Bronchial epithelial cell (primary cell): ENCODE measurements at regions not wholly inside any gene's neighbourhood (a gene's known extent, or its start where the extent isn't known, plus 50 kb on each side); places are given as distances from the start of the nearest gene placed in this dataset.
A peak's percentile ranks its signal among the peaks of the same experiment; 100 is the strongest.

Experiments used
- DNase-seq: peaks from one replicate; pipeline ENCODE4 v3.0.0-alpha.2; 2010; ENCODE audit warnings: low read depth
- FAIRE-seq: peaks from 2 replicates; lab custom pipeline; 2011; peaks lifted over from hg19 to GRCh38; lab: Jason Lieb, UNC
- H3K27me3 ChIP-seq: 2 replicates; pipeline ENCODE4 v1.5.1; 2011; ENCODE audit warnings: low read length; ENCODE audit not compliant: control insufficient read depth, insufficient read depth
- H3K36me3 ChIP-seq: 2 replicates; pipeline ENCODE4 v1.5.1; 2011; ENCODE audit warnings: low read length; ENCODE audit not compliant: control insufficient read depth, insufficient read depth
- H3K4me3 ChIP-seq: 2 replicates; pipeline ENCODE4 v1.5.1; 2011; ENCODE audit warnings: mild to moderate bottlenecking, low read depth, low read length, control low read depth
- CTCF ChIP-seq: IDR thresholded peaks from 2 replicates; pipeline ENCODE4 v1.5.1; 2011; ENCODE audit warnings: mild to moderate bottlenecking, moderate library complexity, low read length, control low read depth, inconsistent platforms; ENCODE audit not compliant: insufficient read depth, severe bottlenecking

- no peaks in the 10 kb centered on the region for H3K27me3 ChIP-seq
- no peak for TF ChIP-seq CTCF
- DNase-seq (no peak), FAIRE-seq (no peak)
- no peak overlapping the region for H3K4me3 ChIP-seq
- H3K36me3 ChIP-seq, result no peaks in the 10 kb centered on the region
Measured at GRCh38 chr3:94292151-94292550, 229.3 kb downstream of the NSUN3 start.

DNA sequence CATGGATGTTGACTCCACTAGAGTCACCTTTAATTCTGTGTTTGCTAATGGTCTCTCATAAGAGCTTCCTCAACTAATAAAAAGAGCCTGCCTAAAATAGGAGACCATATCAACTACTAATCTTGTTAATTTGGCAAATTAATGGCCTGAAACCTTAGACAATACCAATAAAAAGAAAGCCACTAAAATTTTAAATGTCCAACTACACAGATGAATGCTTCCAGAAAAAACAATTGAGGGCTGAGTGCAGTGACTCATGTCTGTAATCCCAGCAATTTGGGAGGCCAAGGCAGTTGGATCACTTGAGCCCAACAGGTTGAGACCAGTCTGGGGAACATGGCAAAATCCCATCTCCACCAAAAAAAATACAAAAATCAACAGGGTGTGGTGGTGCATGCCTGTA lies 230.9 kb downstream of the NSUN3 start:
- no peak for FAIRE-seq
- Histone ChIP-seq H3K27me3 (no peaks in the 10 kb centered on the region), H3K4me3 (no peak overlapping the region), H3K36me3 (no peaks in the 10 kb centered on the region)
- TF ChIP-seq CTCF, result no peak
- DNase-seq, result peak; percentile 70

- no peak for TF ChIP-seq CTCF
- no peak for DNase-seq
- Histone ChIP-seq H3K27me3 (no peaks in the 10 kb centered on the region), H3K4me3 (no peak overlapping the region), H3K36me3 (no peaks in the 10 kb centered on the region)
- FAIRE-seq, result no peak
Measured at GRCh38 chr3:94294806-94295205, 231.9 kb downstream of the NSUN3 start.

GRCh38 chr3:94299716-94300115 lies 236.9 kb downstream of the NSUN3 start:
- no peaks in the 10 kb centered on the region for H3K36me3 ChIP-seq
- TF ChIP-seq CTCF, result no peak
- no peaks in the 10 kb centered on the region for H3K27me3 ChIP-seq
- H3K4me3 ChIP-seq, result no peak overlapping the region
- FAIRE-seq (no peak), DNase-seq (no peak)

- TF ChIP-seq CTCF, result no peak
- FAIRE-seq (no peak), DNase-seq (peak; percentile 11)
- Histone ChIP-seq H3K27me3 (no peaks in the 10 kb centered on the region), H3K4me3 (no peak overlapping the region), H3K36me3 (no peaks in the 10 kb centered on the region)
Measured at GRCh38 chr3:94301366-94301765, 238.5 kb downstream of the NSUN3 start.

DNA sequence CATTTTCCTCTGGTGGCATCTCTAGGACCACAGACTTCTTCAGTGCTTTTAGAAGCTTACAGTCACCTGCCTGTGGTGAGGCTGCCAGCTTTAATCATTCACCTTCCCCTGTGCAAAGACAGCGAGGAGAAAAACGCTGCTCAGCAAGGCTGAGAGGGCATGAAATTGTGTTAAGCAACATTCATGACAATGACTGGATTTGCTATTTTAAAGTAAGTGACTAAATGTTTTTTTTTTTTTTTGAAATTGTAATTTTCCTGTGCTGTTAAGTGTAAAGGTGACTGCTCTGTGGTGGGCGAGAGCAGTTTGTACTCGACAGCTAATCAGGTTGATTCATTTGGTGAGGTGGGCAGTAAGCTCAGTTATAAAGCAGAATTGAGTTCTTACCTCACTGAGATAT lies 240.4 kb downstream of the NSUN3 start:
- TF ChIP-seq CTCF, result no peak
- no peak overlapping the region for H3K4me3 ChIP-seq
- no peaks in the 10 kb centered on the region for H3K36me3 ChIP-seq
- no peak for DNase-seq
- FAIRE-seq, result no peak
- H3K27me3 ChIP-seq, result no peaks in the 10 kb centered on the region
